NCI-H446 (cell line): ENCODE measurements at regions not wholly inside any gene's neighbourhood (a gene's known extent, or its start where the extent isn't known, plus 50 kb on each side); places are given as distances from the start of the nearest gene placed in this dataset.

ENCODE experiments used
- DNase-seq, 2 experiments: peaks; one replicate each; lab custom pipeline; 2025; lab: John Stamatoyannopoulos, UW

- DNase-seq = no peak
Measured at GRCh38 chr7:31398815-31399214, 58.3 kb upstream of the NEUROD6 start.

GRCh38 chr7:31407178-31407676 is 66.7 kb upstream of the NEUROD6 start:
- no peak for DNase-seq

GRCh38 chr7:31408140-31408729 is 67.7 kb upstream of the NEUROD6 start:
- no peak for DNase-seq

- DNase-seq = no peak
Measured at GRCh38 chr7:31410265-31410664, 69.7 kb upstream of the NEUROD6 start.

- DNase-seq = no peak
Measured at GRCh38 chr7:31411416-31411815, 70.9 kb upstream of the NEUROD6 start.

GRCh38 chr7:31413766-31414165 is 73.2 kb upstream of the NEUROD6 start:
- no peak for DNase-seq

- no peak for DNase-seq
Measured at GRCh38 chr7:31416381-31416870, 75.9 kb upstream of the NEUROD6 start.

GRCh38 chr7:31418928-31419327 is 78.4 kb upstream of the NEUROD6 start:
- no peak for DNase-seq

- DNase-seq = no peak
Measured at GRCh38 chr7:31419505-31420055, 79.1 kb upstream of the NEUROD6 start.

GRCh38 chr7:31420948-31421347 is 80.4 kb upstream of the NEUROD6 start:
- DNase-seq = no peak

- no peak for DNase-seq
Measured at GRCh38 chr7:31421607-31422006, 81.1 kb upstream of the NEUROD6 start.

GRCh38 chr7:31423994-31424393 is 83.5 kb upstream of the NEUROD6 start:
- no peak for DNase-seq

DNA sequence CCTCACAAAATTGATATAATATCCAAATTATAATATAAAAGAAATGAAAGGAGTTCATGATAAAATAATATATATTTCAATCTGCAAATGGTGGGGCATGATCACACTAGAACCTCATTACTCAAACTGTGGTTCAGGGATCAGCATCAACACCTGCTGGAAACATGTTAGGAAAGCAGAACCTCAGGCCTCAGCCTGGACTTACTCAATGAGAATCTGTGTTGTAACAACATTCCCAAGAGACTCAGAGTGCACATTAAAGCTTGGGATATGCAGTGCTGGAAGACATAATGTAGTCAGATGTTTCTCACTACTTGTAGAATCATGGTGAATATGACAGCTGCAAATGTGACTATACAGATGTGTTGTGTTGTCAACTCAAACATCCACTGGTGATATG is 81.7 kb upstream of the ITPRID1 start:
- no peak for DNase-seq

DNA sequence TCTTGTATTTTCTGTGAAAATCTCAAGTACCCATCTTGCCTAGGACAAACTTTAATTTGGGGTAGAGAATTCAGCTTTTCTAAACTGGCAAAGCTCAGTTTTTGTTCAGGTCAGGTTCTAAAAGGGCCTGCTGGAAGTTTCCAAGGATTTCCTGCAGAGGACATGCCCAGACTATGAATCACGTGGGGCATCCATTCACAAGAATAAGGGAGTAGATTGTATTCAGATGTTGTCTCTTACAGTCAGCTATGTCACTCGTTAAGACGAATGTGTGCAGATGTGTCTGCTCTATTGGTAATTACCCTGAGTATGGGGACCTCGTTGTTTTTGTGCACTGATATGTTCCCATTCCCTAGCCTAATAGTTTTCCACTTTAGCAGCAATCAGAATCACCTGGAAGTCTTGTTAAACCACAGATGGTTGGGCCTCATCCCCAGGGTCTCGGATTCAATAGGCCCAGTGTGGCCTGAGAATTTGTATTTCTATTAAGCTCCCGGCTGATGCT is 81.0 kb upstream of the ITPRID1 start:
- no peak for DNase-seq

DNA sequence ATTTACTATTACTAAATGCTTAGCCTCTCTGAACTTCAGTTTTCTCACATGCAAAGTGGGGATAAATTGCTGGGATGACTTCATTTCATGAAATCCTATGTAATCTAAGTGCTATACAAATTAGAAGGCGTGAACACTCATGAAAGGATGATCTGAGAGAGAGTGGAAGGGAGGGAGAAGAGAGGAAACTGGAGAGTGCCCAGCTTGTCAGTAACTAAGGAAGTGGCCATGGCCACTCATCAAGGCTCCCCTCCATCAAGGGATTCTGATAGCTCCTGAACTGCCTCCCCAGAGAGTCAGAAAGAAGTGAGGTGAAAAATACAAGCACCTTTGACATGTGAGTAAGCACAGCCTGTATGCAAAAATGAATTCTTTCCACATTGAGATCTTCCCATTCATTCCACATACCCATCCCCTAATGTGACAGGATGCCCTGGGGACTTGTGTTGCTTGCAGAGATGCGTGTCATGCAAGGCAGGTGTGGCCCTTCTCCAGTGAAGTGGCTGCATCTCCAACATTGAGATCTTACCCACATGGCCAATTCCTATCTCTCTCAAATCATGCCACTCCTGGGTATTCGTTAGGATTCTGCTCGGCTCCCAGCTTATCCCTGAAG is 76.5 kb upstream of the ITPRID1 start:
- no peak for DNase-seq

DNA sequence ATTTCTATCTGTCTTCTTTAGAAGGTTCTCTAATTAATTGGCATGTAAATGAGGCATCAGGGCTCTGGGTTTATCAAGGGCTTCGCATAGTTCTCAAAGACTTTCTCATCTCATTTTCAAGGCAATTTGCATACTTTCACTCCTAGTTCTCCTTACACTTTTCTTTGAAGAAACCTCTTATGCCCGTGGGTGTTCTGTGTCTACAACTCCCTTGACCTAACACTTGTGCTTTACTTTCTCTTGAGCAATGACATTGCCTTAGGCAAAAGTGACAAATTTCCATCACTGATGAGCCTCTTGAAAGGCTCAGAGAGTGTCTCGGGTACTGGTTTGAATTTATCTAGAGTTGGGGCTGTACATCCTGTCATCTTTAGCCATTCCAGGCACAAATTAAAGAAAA is 74.7 kb upstream of the ITPRID1 start:
- no peak for DNase-seq

DNA sequence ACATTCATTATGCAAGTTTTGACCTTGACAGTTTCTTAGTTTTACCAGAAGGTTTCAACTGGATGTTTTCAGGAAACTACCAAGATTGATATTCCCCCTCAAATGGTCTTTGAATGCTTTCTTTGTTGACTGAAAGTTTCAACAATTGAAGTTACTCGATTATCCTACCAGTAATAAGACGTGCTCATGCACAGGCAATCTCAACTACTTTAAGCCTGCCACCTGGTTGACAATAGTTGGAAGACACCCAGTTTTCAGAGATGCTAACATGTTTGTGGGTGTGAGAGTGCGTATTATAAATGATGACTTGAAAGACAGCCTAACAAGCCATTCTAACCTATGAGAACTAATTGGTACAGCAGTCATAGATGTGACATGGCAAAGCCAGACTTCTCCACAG is 73.4 kb upstream of the ITPRID1 start:
- DNase-seq = no peak

DNA sequence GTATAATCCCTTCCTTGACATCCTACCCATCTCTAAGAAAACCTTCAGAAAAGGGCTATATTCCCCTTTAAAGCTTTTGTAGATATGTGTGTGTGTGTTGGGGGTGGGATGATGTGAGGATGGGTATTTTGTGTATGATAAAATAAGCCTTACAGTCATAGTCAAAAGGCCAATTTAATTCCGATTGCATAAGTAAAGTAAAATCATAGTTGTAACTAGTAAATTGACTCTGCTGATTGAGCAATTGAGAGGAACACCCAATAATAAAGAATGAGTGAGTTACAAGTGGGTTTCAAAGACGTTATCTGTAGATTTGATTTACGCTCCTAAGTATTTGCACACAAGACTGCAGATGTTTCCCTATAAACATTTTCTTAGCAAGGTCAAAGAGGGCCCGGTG is 71.3 kb upstream of the ITPRID1 start:
- no peak for DNase-seq

GRCh38 chr7:31443457-31443856 is 70.4 kb upstream of the ITPRID1 start:
- DNase-seq = peak; percentile 48 to 84

GRCh38 chr7:31444196-31444595 is 69.7 kb upstream of the ITPRID1 start:
- no peak for DNase-seq

DNA sequence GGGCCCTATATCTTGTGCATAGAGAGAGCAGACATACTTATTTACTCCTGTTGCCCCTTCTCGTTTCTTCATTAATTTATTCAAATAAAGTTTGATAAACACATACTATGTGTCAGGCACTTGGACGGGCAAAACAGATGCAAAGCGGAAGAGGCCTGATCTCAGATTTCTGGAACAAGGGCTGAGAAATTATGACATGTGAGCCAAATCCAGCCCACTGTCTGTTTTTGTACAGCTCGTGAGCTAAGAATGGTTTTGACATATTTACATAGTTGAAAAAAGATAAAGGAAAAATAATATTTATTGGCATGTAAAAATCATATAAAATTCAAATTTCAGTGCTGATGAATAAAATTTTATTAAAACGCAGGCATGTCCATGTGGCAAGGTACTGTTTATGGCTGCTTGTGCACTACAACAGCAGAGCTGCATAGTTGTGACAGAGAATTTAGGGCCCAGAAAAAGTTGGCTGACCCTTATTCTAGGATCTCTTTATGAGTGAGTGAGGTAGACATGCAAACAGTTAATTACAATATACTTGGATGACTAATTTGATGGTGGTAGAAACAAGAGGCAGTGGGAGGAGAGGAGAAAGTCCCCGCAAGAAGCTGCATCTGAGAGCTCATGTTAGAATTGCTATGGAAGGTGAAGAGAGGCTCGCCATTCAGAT is 68.1 kb upstream of the ITPRID1 start:
- DNase-seq = no peak

GRCh38 chr7:31448649-31449048 is 65.2 kb upstream of the ITPRID1 start:
- no peak for DNase-seq

- DNase-seq = no peak
Measured at GRCh38 chr7:31455844-31456243, 58.0 kb upstream of the ITPRID1 start.
